ENCODE measurements at regions not wholly inside any gene's neighbourhood (a gene's known extent, or its start where the extent isn't known, plus 50 kb on each side); places are given as distances from the start of the nearest gene placed in this dataset.
"Not testable (repeated sequence)": the region's sequence is repeated elsewhere in the genome, so short reads cannot be mapped to it uniquely, and the experiment has no call there.

DNA sequence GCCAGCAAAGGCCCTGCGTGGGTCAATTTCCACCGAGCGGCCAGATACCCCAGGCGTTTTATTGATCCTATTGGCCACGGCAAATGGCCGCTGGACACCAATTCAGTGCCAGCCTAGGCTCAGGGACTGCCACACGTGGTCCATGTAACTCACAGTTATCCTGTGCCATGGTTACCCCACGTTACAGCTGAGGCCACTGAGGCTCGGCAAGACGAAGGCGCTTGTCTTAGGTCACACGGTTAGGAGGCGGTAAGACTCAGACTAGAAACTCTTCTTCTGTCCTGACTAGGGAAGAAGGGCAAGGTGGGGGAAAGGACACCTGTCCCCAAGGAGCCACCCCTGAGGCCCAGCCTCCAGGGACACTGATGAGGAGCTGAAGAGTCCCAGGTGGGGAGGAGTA lies 381.1 kb upstream of the ZNF722 start:
- not testable (repeated sequence) for BruUV-seq (replicated peaks)

GRCh38 chr7:63620169-63620735 lies 378.4 kb upstream of the ZNF722 start:
- H4K20me1 ChIP-seq (ENCODE audit: control insufficient read depth, insufficient read depth); ATAC-seq; FAIRE-seq; H3K9ac ChIP-seq (ENCODE audit: control insufficient read depth, insufficient read depth, low read length); H3K27ac ChIP-seq (ENCODE audit: control insufficient read depth, insufficient read depth); POLR2A ChIA-PET; CTCF ChIA-PET; H3K9me3 ChIP-seq (replicated peaks; ENCODE audit: control insufficient read depth, insufficient read depth, low read length); intact Hi-C loops (cut with micrococcal nuclease; ENCODE audit: unreplicated experiment); H3K4me3 ChIP-seq; BruUV-seq (replicated peaks); SMC1A ChIA-PET (ENCODE audit: uncharacterized antibody, unreplicated experiment); H3K36me3 ChIP-seq (ENCODE audit: control insufficient read depth in 2 of 2, insufficient read depth in 2 of 2, low read length in 1 of 2); H3K4me2 ChIP-seq (ENCODE audit: control insufficient read depth, insufficient read depth); in situ Hi-C loops (cut with MboI); H3K79me2 ChIP-seq (ENCODE audit: control insufficient read depth, insufficient read depth, low read length); RAD21 ChIA-PET (ENCODE audit: unreplicated experiment); H2AFZ ChIP-seq (ENCODE audit: control insufficient read depth, low read depth, low read length); H3K27me3 ChIP-seq (replicated peaks in 1 of 2; ENCODE audit: control insufficient read depth in 2 of 2, insufficient read depth in 2 of 2, low read length in 1 of 2); DNase-seq (ENCODE audit: low read depth, low spot score); H3K4me1 ChIP-seq (ENCODE audit: control insufficient read depth, insufficient read depth, low read length): not testable (repeated sequence)
- WGBS (ENCODE audit: insufficient coverage, insufficient replicate concordance, low lambda C conversion rate, missing lambda C conversion rate), result 51% methylated on average over 4 of the region's 14 CpGs

More for the DNA sequence above, 381.1 kb upstream of the ZNF722 start:
- H3K4me3 ChIP-seq; H3K4me2 ChIP-seq (ENCODE audit: control insufficient read depth, insufficient read depth); H3K79me2 ChIP-seq (ENCODE audit: control insufficient read depth, insufficient read depth, low read length); H2AFZ ChIP-seq (ENCODE audit: control insufficient read depth, low read depth, low read length); ATAC-seq; H3K9me3 ChIP-seq (replicated peaks; ENCODE audit: control insufficient read depth, insufficient read depth, low read length); H3K4me1 ChIP-seq (ENCODE audit: control insufficient read depth, insufficient read depth, low read length); H3K27ac ChIP-seq (ENCODE audit: control insufficient read depth, insufficient read depth); intact Hi-C loops (cut with micrococcal nuclease; ENCODE audit: unreplicated experiment); H3K9ac ChIP-seq (ENCODE audit: control insufficient read depth, insufficient read depth, low read length); H4K20me1 ChIP-seq (ENCODE audit: control insufficient read depth, insufficient read depth); DNase-seq (ENCODE audit: low read depth, low spot score); RAD21 ChIA-PET (ENCODE audit: unreplicated experiment); FAIRE-seq; H3K27me3 ChIP-seq (replicated peaks in 1 of 2; ENCODE audit: control insufficient read depth in 2 of 2, insufficient read depth in 2 of 2, low read length in 1 of 2); SMC1A ChIA-PET (ENCODE audit: uncharacterized antibody, unreplicated experiment); CTCF ChIA-PET; in situ Hi-C loops (cut with MboI); POLR2A ChIA-PET; H3K36me3 ChIP-seq (ENCODE audit: control insufficient read depth in 2 of 2, insufficient read depth in 2 of 2, low read length in 1 of 2): not testable (repeated sequence)
- WGBS (ENCODE audit: insufficient coverage, insufficient replicate concordance, low lambda C conversion rate, missing lambda C conversion rate), result 69% methylated on average over 7 of the region's 13 CpGs

- H2AFZ ChIP-seq (ENCODE audit: control insufficient read depth, low read depth, low read length); H3K27ac ChIP-seq (ENCODE audit: control insufficient read depth, insufficient read depth); H3K4me2 ChIP-seq (ENCODE audit: control insufficient read depth, insufficient read depth); SMC1A ChIA-PET (ENCODE audit: uncharacterized antibody, unreplicated experiment); in situ Hi-C loops (cut with MboI); intact Hi-C loops (cut with micrococcal nuclease; ENCODE audit: unreplicated experiment); H3K36me3 ChIP-seq (ENCODE audit: control insufficient read depth in 2 of 2, insufficient read depth in 2 of 2, low read length in 1 of 2); H4K20me1 ChIP-seq (ENCODE audit: control insufficient read depth, insufficient read depth); RAD21 ChIA-PET (ENCODE audit: unreplicated experiment); POLR2A ChIA-PET; FAIRE-seq; ATAC-seq; H3K4me1 ChIP-seq (ENCODE audit: control insufficient read depth, insufficient read depth, low read length); H3K27me3 ChIP-seq (replicated peaks in 1 of 2; ENCODE audit: control insufficient read depth in 2 of 2, insufficient read depth in 2 of 2, low read length in 1 of 2); H3K4me3 ChIP-seq; CTCF ChIA-PET; DNase-seq (ENCODE audit: low read depth, low spot score); H3K79me2 ChIP-seq (ENCODE audit: control insufficient read depth, insufficient read depth, low read length); H3K9ac ChIP-seq (ENCODE audit: control insufficient read depth, insufficient read depth, low read length); BruUV-seq (replicated peaks); H3K9me3 ChIP-seq (replicated peaks; ENCODE audit: control insufficient read depth, insufficient read depth, low read length): not testable (repeated sequence)
- WGBS (ENCODE audit: insufficient coverage, insufficient replicate concordance, low lambda C conversion rate, missing lambda C conversion rate), result no CpG with 5 or more reads among the region's 105 CpGs
Measured at GRCh38 chr7:63627590-63628485, 370.8 kb upstream of the ZNF722 start.

GRCh38 chr7:63629024-63629423 lies 369.6 kb upstream of the ZNF722 start:
- DNase-seq (ENCODE audit: low read depth, low spot score); H3K4me3 ChIP-seq; H3K4me2 ChIP-seq (ENCODE audit: control insufficient read depth, insufficient read depth); FAIRE-seq; H3K9ac ChIP-seq (ENCODE audit: control insufficient read depth, insufficient read depth, low read length); intact Hi-C loops (cut with micrococcal nuclease; ENCODE audit: unreplicated experiment); H3K9me3 ChIP-seq (replicated peaks; ENCODE audit: control insufficient read depth, insufficient read depth, low read length); BruUV-seq (replicated peaks); ATAC-seq; H3K4me1 ChIP-seq (ENCODE audit: control insufficient read depth, insufficient read depth, low read length); SMC1A ChIA-PET (ENCODE audit: uncharacterized antibody, unreplicated experiment); POLR2A ChIA-PET; H3K36me3 ChIP-seq (ENCODE audit: control insufficient read depth in 2 of 2, insufficient read depth in 2 of 2, low read length in 1 of 2); H2AFZ ChIP-seq (ENCODE audit: control insufficient read depth, low read depth, low read length); H4K20me1 ChIP-seq (ENCODE audit: control insufficient read depth, insufficient read depth); CTCF ChIA-PET; H3K79me2 ChIP-seq (ENCODE audit: control insufficient read depth, insufficient read depth, low read length); in situ Hi-C loops (cut with MboI); H3K27me3 ChIP-seq (replicated peaks in 1 of 2; ENCODE audit: control insufficient read depth in 2 of 2, insufficient read depth in 2 of 2, low read length in 1 of 2); H3K27ac ChIP-seq (ENCODE audit: control insufficient read depth, insufficient read depth); RAD21 ChIA-PET (ENCODE audit: unreplicated experiment): not testable (repeated sequence)
- WGBS (ENCODE audit: insufficient coverage, insufficient replicate concordance, low lambda C conversion rate, missing lambda C conversion rate), result 53% methylated on average over 8 of the region's 9 CpGs

Data from GM12878 (cell line).